HT-29 (cell line): ENCODE measurements at regions not wholly inside any gene's neighbourhood (a gene's known extent, or its start where the extent isn't known, plus 50 kb on each side); places are given as distances from the start of the nearest gene placed in this dataset.
A peak's percentile ranks its signal among the peaks of the same experiment; 100 is the strongest.

Experiments
- DNase-seq: peaks from one replicate; pipeline ENCODE4 v3.0.0-alpha.2; 2015; ENCODE audit warnings: low spot score

DNA sequence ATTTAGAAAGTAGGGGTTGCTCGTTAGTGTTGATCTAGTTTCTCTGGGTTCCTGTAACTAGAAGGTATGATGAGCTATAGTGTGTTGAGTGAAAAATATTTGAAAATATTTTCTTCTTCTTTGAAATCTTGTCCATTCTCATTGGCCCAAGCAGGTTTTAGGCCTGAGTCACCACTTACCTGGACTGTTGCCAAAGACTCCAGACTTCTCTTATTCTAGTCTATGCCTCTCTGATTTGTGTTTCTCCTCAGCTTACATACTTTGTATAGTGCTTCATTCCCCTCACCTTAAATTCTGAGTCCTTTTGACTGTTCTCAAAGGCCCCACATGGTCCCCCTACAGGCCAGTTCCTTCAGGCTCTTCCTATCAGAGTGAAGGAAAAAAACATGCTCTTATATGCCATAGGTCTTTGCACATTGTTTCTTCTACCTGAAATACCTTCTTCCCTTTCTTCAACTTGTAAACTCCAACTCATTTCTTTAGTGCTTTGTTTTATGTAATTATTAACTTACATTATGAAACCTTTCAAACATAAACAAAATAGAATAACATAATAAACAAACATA lies 258.2 kb downstream of the PPP1R2C start:
- peak; percentile 44 for DNase-seq

DNA sequence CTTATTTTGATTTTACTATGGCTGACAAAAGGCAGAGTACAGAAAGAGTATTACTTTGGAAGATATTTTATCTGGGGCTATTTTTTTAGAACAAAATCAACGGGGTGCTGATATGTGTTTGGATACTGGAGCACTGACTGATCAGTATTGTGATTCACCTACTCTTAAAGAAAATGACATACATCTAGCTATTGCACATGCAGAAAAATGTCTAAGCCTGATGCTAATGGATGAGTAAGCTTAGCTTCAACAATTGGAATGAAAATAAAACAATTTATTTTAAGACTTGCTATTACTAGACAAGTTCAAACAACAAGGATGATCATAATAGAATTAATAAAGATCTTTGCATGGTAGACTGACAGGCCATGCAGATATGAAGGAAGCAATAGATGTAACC lies 262.0 kb downstream of the PPP1R2C start:
- no peak for DNase-seq

DNA sequence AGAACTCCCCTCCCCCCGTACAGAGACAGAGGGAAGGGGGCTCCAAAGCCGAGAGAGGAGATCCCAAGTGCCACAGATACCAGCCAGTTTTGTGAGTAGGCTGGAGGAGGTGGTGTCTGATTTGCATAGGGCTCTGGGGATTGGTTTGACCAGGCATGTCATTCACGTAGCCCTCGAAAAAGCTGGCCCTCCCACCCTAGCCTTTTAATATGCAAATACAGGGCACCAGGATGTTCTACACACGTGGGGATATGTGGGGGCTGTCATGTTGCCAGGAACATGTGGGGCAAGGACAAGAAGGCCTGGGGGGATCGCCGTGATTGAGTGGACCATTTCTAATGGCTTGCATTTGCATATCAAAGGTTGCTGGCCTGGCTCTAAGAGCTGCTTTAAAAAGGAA lies 272.9 kb downstream of the PPP1R2C start:
- no peak for DNase-seq

DNA sequence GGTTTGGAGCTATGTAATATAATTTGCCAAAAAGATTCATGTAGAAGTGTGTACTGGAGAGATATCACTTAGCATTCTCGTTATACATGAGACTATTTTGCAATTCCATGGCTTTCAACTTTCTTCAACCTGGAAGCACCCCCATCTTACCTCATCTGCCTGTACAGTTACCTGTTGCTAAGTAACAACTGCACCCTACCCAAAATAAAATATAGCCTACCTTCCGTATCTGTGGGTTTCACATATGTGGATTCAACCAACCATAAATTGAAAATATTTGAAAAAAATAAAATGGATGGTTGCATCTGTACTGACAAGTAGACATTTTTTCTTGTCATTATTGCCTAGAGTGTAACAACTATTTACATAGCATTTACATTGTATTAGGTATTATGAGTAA lies 278.3 kb downstream of the PPP1R2C start:
- no peak for DNase-seq

DNA sequence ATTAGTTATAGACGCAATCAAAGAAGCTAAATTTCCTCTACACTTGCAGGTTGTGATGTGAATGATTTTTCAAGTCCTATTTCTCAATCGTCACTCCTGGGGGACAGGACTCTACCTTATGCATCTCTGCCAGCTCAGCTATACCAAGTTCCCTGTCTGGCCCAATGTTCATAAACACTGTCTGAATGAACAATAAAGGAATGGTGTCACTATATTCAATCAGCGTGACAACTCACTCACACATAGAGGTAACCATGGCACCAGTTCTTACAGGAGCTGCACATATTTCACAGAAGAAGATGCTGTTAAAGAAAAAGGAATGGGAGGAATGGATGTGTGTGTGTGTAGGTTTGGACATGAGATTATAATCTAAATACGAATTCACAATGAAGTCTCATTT lies 280.6 kb downstream of the PPP1R2C start:
- no peak for DNase-seq

DNA sequence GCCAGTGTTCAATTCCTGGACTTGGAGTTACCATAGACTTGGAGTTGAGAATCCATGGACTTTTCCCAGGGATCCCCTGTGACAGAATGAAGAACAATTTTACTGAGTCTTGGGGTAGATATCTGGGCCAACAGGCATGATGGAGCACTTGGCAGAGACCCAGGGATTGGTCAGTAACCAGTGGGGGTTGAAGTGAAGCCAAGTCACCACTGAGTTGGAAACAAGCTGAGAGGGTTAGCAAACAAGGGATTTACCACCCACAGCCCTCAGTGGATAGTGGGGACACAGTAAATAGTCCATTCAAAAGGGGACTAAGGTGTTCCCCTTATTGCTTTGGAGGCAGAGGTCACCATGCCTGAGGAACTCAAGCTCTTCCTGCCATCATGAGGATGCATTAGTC lies 281.7 kb downstream of the PPP1R2C start:
- no peak for DNase-seq

DNA sequence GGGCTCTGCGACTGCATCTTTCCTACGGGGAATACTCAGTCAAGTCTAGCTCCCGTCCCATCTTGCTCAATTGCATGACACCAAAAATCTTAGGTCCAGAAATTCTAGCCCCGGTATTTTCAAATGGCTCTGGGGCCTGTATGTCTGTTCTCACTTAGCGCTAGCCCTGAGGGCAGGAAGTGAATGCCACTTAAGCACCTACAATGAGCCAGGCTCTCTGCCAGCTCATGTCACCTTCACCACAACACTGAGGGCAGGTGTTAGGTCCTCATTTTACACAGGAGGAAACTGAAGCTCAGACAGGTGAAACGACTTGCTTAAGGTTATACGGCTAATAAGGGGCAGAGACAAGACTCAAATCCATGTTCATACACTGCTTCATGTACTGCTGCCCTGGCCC lies 282.8 kb downstream of the PPP1R2C start:
- DNase-seq: no peak

DNA sequence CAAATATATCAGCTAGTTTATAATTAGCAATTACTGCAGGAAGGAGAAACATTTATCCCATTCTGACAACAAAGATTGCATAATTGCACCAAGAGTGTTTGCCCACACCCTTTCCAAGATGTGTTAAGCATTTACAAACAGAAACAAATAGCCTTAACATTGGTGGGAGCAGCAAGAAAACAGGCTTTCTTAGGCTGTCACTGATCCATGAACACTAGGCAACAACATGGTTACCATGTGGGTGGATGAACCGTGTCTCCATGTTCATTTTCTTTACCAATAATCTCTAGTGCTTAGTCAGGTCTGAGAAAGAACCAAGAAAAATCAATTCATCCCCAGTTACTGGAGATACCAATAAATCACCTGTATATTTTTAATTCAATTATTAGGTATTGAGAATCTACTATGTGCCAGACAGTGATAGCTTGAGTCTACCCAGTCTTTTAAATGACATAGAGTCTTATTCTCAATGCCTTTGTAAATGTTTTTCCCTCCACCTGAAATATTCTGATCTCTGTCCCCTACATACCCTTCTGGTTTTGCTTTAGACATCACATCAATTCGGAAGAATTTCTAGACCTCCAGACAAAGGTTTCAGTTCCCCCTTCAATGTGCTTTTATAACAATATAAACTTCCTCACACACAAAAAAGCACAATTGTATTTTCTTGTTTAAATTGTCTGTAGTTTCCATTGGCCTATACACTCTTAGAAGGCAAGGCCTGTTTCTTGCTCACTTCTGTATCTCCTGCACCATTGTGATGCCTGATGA lies 286.6 kb downstream of the PPP1R2C start:
- no peak for DNase-seq

DNA sequence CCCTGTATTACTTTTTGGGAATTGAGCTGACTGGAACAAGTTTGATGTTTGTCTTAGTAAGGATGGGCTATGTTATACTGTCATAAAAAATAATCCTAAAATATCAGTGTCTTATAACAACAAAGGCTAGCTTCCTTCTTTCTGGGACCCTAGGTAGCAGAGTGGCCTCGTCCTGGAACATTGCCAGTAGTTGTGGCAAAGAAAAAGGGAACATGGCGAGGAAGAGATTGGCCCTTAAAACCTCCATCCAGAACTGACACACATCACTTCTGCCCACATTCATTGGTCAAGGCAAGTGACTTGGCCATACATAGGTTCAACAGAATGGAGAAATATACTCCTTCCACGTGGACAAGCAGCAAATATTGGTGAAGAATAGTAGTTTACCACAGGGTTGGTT lies 287.9 kb downstream of the PPP1R2C start:
- no peak for DNase-seq

DNA sequence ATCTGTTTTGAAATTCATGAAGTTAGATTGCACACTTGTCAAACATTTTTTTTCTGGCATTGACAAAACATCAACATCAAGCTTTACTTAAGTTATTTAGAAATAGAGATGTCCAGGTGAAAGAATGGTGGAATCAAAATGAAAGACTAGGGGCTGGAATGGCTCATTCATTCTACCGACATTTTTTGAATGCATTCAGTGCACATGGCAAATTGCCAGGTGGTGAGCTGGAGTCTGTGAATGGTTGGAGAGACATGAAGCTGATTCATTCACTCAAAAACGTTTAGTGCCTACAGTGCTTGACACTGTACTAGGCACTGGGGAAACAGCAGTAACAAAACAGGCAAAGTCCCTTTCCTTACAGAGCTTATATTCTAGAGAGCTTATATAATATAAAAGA lies 292.4 kb downstream of the PPP1R2C start:
- DNase-seq: no peak

DNA sequence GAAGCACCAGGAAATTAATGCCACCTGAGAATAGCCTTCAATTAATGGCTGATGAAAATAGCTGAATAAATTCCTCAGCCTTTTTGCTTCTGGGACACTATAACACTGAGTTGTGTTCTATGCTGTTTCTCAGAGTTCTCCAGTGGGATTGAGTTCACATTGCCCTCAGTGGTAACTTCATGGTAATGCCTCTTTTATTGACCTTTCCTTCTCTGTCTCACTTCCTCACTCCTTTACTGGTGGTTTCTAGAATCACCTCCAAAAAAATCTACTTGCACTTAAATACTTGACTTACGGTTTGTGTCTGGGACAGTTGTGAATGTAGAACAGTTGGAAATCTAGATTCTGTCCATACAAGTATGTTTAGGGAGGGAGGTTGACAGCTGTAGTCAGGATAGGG lies 293.7 kb downstream of the PPP1R2C start:
- DNase-seq: no peak

DNA sequence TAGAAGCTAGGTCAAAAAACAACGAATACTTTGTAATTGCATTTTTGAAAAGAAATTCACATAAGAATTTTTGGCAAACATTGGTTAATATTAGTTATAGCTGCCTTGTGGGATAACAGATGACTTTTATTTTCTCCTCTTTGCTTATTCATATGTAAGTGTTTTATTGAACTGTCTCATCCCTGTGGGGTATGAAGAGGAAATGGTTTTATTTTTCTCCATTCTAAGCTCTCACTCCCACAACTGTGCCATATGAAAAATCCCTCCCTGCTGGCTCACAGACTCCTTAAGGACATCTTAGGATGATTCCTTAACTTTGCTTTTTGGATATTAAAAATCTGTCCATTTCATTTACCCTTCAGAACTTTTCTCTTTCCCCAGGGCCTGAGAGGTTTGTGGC lies 300.6 kb downstream of the PPP1R2C start:
- no peak for DNase-seq

DNA sequence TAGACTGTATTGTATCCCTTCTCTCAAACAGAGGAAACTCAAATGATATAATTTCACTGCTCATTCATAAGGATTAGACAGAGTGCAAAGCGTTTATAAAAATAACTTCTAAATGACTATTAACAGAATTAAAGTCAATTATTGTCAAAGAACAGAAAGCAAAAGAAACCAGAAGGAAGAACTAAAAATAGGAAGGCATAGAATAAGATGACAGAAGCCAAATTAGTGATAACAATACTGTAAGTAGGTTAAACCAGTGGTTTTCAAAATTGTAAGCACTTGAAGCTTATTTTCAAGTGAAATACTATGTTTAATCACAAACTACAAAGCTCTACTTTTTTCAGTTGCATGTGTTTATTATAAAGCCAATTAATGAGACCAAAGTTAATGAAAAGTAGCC lies 305.2 kb downstream of the PPP1R2C start:
- no peak for DNase-seq

DNA sequence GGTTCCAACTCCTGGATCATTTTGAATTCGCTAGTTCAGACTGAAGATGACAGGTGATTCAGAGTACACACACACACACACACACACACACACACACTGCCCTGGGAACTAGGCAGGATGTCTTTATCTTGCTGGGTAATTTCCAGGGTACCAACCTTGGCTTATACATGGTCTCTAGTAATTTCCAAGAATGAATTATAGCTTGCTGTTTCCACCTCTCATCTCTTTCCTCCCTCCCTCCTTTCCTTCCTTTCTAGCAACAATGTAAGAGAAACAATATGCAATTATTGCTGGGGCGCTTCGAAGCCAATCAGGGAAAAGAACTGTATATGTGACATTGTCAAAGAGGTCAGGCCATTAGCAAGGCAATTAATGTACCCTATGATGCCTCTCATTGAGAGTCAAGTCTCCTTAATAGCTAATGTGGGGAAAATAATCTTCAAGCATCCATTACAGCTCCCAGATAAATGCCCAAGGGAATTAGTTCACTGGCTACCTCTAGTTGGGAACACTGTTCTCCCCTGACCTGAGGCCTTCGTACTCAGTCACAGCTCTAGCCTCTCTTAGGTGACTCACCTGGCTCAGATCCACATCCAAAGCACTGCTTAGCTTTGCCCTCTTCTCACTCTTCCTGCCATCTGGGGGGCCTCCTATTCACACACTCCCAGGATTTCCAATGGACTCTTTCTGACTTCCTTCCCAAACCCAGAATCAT lies 311.5 kb downstream of the PPP1R2C start:
- DNase-seq: no peak

DNA sequence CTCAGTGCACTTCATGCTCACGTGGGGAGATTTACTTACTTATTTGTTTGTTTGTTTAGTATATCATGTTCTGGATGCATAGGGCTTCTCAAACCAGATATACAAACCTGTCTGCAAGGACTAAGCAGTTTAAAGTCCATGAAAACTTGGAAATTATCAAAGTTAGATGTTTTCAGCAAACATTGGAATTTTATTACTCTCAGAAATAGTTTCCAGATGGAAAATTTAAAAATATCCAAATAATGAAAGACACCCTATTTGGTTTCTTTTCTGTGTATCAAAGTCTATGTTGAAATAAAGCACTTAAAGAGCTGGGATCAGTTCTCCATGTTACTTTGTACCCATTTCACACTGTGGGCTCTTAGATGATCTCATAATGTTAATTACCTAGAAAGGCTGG lies 312.1 kb downstream of the PPP1R2C start:
- DNase-seq: no peak

DNA sequence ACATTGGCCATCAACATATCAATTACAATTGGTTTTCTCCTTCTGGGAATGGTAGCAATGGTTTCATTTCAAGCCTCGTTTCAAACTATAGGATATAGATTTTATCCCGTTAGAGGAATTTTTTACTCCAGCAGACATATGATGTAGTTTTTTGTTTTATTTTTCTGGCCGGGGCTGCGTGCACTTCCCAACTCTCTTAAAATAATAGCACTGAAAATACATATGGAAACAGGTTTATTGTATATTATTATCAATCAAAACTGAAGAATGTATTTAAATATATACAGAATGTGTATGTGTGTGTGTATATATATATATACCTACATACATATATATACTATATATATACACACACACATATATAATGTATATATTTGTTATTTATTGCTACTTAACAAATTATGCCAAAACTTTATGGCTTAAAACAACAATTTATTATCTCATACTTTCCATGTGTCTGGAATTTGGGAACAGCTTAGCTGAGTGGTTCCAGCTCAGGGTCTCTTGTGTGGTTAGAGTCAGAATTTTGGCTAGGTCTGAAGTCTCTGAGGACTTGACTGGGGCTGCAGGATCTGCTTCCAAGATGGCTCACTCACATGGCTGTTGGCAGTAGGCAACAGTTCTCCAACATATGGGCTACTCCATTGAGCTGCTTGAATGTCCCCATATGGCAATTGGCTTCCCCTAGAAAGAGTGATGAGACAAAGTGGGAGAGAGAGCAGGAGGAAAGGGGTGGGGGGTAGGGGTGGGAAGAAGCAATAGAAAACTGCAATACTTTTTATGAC lies 314.1 kb downstream of the PPP1R2C start:
- DNase-seq: no peak

DNA sequence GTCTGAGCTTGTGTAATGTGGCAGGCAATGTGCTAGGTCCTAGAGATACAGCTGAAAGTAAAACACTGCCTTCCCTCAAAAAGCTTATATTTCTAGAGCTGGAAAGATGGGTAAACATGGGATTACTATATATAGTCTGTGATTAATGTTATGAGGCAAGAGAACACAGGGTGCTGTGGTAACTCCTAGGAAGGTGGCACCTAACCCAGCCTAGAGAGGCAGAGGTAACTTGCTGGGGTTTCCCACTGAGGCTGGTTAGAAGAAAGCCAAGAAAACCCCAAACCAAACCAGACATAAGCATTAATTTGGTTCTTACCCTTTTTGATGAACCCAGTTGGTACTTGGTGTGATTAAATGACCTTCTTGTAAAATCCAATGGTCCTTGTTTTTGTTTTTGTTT lies 315.0 kb downstream of the PPP1R2C start:
- no peak for DNase-seq

DNA sequence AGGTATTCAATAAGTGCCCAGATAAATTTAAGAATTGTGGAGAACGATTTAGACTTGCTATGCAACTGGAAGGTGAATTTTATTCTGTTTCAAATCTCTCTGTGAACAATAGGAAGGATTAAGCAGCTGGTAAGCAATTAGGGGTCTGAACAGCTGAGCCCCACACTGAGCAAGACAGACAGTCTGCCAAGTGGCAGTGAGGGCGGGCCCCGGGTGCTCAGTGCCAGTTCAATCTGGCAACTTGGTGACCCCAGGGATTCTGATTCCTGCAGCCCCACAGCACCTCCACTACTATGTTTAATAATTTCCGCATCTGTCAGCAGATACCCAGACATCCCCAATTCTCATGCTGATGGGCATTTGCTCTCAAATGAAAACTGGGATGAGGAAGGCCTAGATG lies 317.3 kb downstream of the PPP1R2C start:
- no peak for DNase-seq

DNA sequence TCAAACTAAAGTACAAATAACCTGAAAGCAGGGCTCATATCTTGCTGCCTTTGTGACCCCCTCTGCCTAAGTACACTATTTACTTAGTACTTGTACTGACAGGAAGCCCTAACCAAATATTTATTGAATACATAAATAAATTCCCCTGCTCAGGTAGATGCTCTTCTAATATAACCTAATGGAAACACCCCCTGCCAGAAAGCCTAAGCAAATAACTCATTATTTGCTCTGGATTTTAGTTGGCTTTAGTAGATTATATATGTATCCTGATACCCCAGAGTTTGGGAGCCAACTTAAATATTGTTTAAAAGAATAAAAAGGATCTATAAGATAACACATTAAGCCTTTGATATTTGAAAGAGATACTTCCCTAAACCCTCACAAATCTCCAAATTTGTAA lies 318.2 kb downstream of the PPP1R2C start:
- no peak for DNase-seq

DNA sequence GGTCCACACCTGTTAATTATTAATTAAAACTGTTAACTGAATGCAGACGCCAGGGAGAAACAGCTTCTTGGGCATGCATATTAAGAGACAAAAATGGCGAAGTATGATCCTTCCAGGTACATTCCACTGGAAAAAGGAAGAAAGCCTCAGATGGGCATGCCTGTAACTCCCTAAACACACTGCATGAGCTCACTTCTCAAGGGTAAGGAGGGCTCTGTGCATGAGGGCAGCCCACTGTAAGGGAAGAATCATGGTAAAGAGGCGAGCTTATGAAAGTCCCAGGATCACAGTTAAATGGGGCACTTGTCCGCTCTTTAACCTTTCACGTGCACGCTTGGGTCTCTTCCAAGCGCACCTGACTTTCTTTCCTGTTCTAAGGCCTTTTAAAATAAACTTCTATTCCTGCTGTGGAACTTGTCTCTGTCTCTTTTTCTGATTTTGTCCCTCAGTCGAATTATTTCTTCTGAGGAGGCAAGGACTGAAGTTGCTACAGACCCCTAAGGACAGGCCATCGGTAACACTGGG lies 321.7 kb downstream of the PPP1R2C start:
- no peak for DNase-seq

DNA sequence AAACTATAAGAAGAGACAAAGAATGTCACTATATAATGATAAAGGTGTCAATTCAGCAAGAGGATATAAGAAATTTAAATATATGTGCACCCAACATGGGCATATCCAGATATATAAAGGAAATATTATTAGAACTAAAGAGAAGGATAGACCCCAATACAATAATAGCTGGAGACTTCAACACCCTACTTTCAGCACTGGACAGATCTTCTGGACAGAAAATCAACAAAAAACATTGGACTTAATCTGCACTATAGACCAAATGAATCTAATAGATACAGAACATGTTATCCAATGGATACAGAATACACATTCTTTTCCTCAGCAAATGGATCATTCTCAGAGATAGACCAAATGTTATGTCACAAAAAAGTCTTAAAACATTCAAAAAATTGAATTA lies 327.7 kb downstream of the PPP1R2C start:
- no peak for DNase-seq

DNA sequence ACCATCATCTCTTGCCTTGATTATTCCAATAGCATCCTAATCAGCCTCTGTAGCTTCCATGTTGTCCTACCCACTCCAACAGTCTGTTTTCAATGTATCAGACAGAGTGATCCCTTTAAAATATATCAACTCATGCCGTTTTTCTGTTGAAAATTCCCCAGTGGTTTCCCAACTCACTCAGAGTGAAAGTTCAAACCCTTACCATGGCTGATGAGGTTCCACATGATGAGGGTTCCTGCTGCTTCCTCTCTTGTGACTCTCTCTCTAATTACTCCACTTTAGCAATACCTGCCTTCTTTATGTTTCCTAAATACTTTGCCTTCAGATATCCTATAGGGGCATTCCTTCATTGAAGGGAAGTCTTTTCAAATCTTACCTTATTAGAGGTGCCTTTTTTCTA lies 334.7 kb downstream of the PPP1R2C start:
- no peak for DNase-seq
